GM19455 (cell line): ENCODE measurements at regions not wholly inside any gene's neighbourhood (a gene's known extent, or its start where the extent isn't known, plus 50 kb on each side); places are given as distances from the start of the nearest gene placed in this dataset.

Experiments used
- ATAC-seq: cut with Tn5 transposase; IDR thresholded peaks from one replicate; pipeline ENCODE4 v1.9.1; 2021; ENCODE audit not compliant: unreplicated experiment

DNA sequence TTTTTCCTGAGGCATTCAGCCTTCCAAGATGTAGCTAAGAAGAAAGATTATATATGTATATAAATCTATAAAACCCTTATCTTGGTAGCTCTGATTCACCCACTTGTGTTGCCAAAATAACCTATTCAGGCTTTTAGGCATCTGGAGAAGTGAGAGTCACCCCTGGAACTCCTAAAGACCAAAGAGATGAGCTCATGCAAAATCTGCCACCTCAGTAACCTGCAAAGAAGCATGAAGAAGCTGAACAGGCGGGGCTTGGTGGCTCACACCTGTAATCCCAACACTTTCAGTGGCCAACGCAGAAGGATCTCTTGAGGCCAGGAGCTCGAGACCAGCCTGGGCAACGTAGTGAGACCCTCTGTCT is 393.7 kb downstream of the FOXO1 start:
- ATAC-seq, result no peak

DNA sequence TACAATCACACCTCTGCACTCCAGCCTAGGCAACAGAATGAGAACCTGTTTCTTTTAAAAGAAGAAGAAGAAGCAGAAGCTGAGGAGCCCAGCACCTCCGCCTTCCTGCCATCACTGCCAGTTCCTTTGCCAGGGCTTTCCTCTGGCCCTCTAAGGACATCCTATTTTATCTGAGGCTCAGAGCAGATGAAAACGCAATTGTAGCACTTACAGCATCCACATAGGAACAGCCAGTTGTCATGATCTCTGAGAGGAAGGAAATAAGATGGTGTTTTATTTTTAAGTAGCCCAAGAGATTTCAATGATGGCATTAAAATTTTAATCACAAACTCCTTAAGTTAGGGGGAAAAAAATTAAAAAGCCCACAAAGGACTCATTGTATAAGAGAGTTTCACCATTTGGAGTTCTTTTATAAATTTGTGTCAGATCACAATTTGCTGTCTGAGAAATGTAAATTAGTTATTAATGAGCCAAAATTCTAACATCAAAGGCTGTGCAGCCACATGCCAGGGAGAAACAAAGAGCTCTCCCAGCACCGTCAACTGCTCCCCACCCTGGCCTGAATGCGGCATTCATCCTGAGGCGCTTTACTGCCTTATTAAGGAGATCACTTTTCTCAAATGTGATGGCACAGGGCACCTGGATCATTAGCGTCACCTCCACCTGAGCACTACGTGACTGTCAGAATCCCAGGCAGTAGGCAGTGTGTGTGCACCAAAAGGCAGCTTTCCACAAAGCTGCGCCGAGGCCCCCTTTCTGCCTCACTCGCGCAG is 393.0 kb downstream of the FOXO1 start:
- ATAC-seq, result no peak

DNA sequence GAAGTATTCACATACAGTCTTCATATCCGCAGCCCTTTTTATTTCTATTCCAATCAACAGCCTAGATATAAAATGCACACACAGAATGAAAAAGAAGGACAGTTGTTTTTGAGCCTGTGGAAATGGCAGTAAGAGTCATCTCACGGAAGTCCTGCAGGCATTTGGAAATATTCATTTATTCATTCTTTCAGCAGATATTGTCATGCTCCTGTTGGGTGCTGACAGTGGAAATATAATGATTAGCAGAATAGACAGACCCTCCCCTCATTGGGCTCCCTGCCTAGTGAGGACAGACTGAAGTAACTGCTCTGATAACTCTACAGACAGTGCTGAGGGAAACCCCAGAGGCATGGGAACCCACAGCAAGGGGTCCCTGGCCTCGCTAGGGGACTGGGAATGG is 392.3 kb downstream of the FOXO1 start:
- ATAC-seq, result no peak

DNA sequence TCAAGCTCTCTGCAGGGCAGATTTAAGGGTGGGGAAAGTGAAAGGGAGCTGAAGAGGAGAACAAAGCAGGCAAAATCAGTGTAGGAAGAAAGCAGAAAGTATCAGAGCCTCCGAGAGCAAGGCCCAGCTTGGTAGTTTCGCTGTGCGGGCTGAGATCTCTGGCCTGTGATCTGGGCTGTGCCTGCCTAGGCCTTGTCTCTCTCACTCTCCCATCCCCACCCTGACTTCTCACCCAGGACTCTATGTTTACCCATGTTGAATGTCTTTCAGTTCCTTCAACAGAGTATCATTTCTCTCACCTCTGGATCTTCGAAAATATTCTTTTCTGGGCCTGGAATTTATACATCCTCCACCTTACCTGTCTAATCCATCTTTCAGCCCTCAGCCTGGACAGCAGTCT is 391.3 kb downstream of the FOXO1 start:
- ATAC-seq, result no peak

DNA sequence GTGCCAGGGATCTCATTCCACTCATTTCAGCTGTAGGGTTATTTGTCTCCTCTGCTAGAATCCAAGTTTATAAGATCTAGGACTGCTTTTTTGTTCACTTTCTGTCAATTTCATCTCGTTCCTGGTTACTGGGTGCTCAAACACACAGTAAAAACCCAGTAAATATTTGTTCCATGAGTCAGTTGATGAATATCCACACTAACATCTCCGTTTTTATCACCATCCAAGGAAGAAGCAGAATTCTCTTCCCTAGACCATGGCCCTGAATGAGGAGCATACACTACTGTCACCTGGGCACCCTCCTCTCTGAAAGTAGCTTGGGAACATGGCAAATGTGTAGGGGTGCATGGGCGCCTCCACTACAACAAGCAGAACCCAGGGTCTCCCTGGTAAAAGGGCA is 390.8 kb downstream of the FOXO1 start:
- ATAC-seq, result no peak

DNA sequence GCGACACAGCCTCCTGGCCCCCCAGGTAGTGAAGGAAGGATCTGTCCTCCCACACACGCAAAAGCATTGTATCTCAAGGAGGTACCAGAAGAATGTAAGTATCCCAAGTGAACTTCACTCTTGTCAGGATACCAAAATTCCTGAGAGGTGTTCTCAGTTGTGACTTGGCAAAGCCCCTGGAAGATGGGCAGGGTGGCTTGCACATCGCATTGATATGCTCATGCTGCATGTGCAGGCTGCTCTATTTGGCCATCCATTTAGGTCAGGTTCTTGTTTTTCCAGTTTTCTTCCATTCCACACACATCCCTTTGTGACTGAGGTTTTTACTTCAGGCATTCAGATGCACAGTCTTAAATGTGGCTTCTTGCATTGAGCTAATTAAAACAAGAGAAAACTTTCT is 382.8 kb downstream of the FOXO1 start:
- no peak for ATAC-seq

DNA sequence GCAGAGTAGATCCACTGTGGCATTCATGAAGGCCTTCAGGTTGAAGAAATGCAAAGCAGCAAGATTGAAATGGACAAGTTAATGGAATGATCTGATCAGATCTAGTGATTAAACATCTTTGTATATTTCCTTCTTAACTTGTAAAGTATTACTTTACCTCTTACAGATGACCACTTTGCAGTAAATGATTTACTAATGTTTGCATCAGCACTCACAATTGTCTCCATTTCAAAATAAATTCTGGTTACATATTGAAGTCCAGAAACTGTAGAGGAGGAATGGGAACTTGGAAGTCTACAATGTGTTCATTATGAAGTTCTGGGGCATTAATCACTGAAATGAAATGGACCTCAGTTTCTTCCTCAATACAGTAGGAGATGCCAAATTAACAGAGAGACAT is 380.8 kb downstream of the FOXO1 start:
- ATAC-seq, result no peak

DNA sequence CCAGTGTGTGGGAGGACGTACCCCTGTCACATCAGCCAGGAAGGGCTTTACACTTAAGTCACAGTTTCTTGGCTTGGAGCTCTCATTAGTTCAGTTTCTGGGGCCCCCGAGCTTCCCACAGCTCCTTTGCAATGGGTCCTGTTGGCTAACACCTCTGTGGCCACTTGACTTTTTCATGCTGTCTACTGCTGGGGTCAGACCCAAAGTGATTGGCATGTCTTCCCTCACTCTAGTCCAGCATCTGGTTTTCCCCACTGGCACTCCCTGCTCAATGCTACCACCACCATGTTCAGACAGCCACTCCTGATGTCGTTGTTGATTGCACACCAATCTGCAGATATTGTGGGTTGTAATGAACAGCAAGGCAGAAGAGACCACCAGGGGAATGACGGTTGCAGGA is 379.0 kb downstream of the FOXO1 start:
- ATAC-seq, result no peak

DNA sequence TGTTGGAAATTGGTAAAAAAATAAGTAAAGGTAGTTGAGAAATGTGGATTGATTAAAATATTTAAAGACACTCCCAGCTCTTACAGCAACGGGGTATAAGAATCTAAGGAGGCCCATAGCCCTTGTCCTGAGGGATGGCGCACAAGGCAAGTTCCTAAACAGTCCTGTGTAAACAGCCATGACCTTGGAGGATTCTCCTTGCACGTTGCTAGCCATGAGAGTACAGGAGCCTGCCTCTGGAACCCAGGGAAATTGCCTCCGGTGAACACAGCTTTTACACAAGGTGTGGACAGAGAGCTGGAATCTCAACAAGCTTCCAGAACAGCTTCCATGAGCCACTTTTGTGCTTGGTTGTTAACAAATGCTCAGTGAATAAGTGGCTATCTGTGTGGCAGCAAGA is 378.2 kb downstream of the FOXO1 start:
- no peak for ATAC-seq

DNA sequence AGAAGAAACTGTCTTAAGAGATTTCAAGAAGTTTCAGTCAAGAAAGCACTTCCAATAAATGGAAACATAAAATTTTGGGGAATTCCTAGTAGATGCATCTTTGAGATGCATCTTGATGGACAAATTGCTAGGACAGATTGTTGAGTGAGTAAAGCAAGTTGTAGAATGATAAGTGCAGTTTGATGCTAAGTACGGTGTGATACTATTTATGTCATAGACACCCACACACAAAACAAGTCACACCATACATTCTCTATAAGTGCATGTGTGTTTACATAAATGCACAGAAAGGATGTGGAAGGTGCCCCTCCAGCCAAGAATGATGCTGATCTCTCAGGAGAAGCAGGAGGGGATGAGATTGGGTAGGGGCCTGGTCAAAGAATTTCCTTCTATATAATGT is 375.7 kb downstream of the FOXO1 start:
- ATAC-seq, result no peak

DNA sequence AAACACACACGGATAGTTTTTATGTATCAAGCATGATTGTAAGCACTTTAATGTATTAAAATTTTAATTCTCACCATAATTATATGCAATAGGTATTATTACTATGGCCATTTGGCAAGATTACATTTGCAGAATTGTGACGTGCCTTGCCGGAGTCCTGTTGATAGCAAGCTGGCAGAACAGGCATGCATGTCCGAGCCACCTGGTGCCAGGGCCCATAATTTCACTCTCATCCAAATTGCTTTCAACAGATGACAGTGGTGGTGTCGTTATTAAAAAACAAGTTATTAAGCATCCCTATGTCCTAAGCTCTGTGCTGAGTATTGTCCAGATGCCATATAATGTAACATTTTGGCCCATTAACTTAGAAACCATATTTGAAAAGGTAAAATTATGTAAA is 374.3 kb downstream of the FOXO1 start:
- no peak for ATAC-seq

DNA sequence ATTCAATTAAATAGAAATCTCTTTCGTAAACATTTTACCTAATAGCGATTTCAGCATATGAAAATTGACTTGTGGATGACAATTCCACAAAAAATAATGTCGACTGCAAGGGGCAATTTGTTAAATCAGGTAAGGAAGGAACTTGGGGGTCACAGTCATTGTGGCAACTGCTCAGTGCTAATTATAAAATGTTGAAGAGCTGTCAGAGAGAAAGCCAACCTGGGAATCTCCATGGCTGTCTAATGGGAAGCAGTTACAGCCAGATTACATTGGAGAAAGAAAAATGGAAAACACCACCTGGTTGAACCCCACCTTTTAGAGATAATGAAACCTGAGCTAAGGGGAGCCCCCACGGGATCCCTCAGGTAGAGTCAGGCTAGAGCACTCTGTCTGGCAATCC is 373.9 kb downstream of the FOXO1 start:
- no peak for ATAC-seq

DNA sequence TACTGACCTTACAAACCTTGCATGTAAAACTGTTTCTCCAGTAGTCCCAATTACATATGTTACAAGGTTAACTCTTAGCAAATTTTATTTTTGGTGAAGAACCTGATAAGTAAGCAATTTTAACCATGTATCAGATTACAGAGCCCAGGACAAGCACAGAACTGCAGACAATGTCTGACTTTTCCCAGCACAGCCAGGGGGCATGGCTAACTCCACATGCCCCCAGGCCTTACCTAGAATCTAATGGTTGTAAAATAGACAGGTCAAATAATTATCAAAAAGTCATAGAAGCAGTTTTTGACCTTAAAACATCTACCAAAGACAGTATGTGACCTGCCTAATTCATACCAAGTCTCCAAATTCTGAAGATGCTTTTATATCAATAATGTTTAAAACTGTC is 364.1 kb downstream of the FOXO1 start:
- no peak for ATAC-seq

DNA sequence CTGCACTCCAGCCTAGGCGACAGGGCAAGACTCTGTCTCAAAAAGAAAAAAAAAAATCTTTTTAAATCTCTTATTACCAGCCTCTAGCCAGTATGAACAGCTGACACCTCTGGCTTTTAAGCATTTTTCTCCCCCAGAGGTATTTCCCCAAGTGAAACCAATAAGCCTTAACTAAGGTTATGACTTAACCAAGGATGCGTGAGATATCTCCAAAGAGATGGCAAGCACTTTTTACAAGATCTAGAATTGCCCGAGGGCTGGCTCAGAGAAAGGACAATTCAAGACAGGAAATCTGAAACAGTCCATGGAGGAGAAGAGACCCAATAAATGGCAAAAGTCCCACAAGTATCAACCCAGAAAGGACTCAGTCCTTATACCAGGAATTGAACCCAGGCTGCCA is 362.1 kb downstream of the FOXO1 start:
- no peak for ATAC-seq

DNA sequence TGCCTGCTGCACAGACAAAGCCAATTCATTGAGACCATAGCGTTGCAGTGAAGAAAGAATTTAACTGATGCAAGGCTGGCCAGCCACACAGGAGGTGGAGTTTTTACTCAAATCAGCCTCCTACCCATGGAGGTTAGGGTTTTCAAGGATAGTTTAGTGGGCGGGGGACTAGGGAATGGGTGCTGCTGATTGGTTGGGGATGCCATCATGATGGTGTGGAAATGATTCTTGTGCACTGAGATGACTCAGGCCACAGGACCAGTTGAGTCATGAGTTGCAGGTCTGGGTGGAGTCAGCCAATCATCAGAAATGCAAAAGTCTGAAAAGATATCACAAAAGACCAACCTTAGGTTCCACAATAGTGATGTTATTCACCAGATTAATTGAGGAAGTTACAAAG is 359.6 kb downstream of the FOXO1 start:
- no peak for ATAC-seq

DNA sequence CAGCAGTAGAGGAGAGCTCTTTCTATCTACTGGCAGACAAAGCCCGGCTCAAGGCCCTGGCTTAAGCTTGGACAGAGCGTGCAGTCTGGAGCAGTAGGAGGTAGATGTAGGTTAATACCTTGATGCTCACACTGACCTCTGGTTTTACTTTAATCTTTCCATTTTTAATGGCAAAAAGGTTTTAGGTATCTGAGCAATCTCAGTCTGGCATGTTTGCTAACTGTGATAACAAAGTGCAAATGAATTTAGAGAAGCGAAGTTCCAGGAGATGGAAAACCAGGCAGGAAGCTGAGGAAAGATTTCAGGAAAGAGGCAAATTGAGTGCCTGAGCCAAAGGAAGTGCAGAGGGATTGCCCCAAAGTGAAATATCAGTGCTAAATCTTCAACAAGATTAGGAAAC is 356.6 kb downstream of the FOXO1 start:
- ATAC-seq, result no peak

DNA sequence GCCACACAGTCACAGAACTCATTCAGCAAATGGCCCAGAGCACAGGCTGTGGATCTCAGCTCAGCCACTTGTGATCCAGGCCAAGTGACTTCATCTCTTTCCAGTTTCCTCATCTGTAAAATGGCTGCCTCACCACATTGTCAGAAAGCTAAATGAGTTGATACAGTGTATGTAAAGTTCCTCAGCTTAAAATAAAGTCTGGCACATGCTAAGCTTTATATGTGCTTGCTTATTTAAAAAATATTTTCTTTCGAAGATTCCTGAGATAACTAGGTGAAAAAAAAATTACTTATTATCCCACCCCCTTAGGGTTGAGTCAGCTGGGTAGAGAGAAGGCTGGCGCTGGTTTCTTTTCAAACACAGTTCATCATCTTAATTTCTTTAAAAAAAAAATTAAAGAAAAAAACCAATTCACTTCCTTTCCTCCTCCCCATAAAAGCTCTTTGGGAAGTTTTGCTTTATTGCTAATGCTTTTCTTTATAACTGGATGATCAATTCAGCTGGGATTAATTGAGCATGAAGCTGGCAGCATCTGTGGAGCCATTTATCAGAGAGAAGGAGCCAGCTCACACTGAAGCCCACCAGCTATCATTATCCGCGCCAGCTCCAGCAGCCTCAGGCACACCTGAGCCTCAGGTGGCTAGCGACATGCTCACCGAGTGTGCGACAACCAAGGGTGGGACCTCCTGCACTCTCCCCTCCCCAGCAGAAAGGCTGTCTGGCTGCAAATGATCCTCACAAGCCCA is 354.9 kb downstream of the FOXO1 start:
- ATAC-seq, result no peak

DNA sequence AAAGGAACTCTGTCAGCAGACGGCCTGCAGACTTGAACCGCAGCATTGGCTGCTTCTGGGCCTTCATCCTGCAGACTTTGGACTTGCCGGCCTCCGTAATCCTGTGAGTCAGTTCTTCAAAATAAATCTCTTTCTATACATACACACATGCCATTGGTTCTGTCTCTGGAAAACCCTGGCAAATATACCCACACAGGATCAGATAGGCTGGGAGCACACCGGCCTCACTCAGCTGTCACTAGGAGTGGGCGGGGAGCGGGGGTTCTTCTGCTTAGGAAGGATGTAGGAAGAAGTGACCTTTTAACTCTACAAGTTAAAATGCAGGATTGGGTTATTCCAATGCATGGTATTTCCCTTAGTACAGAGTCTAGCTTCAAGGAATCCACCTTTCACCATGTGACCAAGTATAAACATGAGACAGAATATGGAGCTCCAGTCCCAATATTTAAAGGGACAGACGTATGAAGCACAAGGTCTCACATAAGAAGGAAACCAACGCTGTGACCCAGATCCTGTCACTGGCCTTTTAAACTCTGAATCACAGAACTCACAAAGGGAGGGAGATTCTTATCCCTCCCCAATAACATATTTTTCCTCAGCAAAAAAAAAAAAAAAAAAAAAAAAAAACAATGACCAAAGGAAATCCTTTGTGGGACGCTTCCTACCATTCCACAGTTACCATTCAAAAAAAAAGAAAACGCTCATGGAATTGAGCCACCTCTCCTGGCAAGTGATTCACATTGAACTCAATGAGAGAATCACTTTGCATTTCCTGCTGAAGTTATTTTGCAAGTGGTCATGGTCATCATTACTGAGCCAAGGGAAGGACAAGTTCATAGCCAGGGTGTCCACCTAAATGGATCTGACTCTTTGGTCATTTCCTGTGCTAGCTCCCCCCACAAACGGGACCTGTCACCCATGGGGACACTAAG is 352.9 kb downstream of the FOXO1 start:
- no peak for ATAC-seq

DNA sequence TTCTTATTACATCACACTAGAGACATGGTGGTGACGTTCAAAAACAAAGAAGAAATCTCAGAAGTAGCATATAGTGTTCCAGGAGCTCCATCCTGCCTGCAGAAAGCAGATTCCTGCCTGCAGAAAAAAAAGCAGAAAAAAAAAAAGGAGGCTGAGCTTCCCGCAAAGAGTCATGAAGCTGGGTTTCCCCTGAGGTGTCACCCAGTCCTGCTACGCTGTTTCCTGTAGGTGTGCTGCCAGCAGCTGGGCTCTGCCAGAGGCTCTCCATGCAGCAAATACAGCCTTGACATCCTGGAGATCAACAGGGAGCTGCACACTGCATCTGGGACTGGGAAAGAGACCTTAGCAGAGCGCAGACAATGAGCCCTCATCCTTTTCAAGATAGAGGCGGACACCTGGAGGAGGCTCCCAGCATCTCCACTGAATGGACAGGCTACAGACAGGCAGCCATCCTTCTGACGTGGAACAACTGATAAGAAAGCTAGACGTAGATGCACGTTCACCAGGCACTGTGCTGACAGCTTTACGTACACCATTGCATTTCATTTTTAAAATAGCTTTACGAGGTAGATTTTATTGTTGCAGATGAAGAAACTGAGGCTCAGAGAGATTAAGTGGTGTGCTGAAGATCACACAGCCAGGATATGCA is 350.9 kb downstream of the FOXO1 start:
- no peak for ATAC-seq

DNA sequence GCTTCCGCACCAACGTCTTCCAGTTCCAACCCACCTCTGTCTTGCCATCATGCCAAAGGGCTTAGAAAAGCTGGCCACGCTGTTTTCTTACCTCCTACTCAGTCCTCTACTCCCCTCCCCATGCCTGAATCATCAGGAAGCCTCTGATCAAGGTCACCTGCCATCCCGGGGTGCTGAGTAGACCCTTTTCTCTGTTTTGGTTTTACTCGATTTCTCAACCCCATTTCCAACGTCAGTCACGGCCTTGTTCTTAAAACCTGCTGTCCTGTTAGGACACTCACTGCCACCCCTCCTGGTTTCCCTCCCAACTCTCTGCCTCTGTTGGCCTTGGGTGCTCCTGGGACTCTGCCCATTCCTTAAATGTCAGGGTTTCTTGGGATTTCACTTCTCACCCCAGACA is 350.1 kb downstream of the FOXO1 start:
- ATAC-seq, result no peak

DNA sequence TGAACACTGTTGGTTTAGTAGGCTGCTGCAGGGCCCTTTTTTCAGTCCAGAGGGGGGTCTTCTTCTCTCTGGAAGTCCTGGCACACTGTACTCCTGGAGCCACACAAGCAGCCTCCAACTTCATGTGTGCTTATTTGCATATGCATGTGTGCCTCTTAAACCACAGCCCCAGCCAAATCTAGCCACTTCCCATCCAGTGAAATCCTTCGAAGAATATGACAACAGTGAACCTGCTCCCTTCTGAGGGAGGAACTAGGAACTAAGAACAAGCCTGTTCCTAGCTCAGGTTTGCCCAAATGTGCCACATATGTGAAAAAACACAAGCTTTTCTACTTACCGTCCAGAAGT is 348.5 kb downstream of the FOXO1 start:
- ATAC-seq, result no peak
